ENCODE measurements at regions not wholly inside any gene's neighbourhood (a gene's known extent, or its start where the extent isn't known, plus 50 kb on each side); places are given as distances from the start of the nearest gene placed in this dataset.

DNA sequence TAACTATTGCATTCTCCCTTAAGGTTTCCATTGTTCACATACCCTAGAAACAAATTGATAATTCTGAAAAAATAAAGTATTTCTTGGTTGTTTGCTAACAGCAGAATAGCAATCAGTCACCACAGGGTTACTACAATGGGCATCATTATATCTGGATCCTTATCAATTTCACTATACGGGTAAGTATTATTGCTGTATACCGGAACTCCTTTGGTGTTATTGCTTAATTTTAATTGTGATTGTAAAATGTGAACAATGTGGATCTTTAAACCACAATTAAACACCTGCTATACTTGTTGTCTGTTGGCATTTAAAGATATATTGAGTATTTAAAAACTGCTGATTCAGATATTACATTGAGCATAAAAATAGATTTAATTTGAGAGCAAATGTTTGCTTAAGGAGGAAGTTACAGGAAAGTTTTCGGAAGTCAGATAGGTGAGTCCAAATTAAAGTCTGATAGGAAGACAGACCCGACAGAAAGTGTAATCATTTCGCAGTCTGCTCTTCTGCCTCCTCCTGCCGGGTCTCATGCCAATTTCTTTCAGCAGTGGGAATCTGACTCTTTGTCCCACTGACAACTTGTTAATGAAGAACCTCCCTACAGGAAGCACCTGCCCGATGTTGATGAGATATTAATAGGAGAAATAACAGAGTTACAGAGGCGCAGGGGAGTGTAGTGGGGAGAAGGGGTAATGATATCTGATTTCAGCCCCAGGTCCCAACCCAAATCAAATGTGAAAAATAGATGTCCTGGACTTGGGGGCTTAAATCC, 169.7 kb upstream of the TBC1D5 start:
- no peak overlapping the region for H3K9ac ChIP-seq (ENCODE audit: low read length)
- H3K36me3 Mint-ChIP-seq (ENCODE audit: low read depth, unreplicated experiment): no peaks in the 10 kb centered on the region
- H3K9me3 Mint-ChIP-seq (ENCODE audit: unreplicated experiment): peaks cover 2% of the 10 kb centered on the region
- H3K4me1 Mint-ChIP-seq (ENCODE audit: low read depth, unreplicated experiment): no peaks in the 10 kb centered on the region
- H3K27ac Mint-ChIP-seq (ENCODE audit: unreplicated experiment): no peak overlapping the region
- H3K9me3 ChIP-seq (ENCODE audit: insufficient read depth, low read depth, low read length): no peaks in the 10 kb centered on the region
- no peak overlapping the region for H2AFZ ChIP-seq (ENCODE audit: low read depth, low read length)
- H3K27ac ChIP-seq (ENCODE audit: low read depth, low read length): no peak overlapping the region
- no peaks in the 10 kb centered on the region for H3K4me1 ChIP-seq (ENCODE audit: insufficient read depth, low read length)
- H3K79me2 ChIP-seq (ENCODE audit: insufficient read depth, low read length): no peaks in the 10 kb centered on the region
- no peak for FAIRE-seq
- no peak overlapping the region for H3K4me3 Mint-ChIP-seq (ENCODE audit: unreplicated experiment)
- H3K36me3 ChIP-seq (ENCODE audit: insufficient read depth, low read length): no peaks in the 10 kb centered on the region
- H3K27me3 Mint-ChIP-seq (ENCODE audit: low read depth, unreplicated experiment): no peaks in the 10 kb centered on the region
- DNase-seq (ENCODE audit: low read depth): no peak
- H4K20me1 ChIP-seq (ENCODE audit: insufficient read depth, low read length): no peaks in the 10 kb centered on the region
- TF ChIP-seq, protein P1, sequence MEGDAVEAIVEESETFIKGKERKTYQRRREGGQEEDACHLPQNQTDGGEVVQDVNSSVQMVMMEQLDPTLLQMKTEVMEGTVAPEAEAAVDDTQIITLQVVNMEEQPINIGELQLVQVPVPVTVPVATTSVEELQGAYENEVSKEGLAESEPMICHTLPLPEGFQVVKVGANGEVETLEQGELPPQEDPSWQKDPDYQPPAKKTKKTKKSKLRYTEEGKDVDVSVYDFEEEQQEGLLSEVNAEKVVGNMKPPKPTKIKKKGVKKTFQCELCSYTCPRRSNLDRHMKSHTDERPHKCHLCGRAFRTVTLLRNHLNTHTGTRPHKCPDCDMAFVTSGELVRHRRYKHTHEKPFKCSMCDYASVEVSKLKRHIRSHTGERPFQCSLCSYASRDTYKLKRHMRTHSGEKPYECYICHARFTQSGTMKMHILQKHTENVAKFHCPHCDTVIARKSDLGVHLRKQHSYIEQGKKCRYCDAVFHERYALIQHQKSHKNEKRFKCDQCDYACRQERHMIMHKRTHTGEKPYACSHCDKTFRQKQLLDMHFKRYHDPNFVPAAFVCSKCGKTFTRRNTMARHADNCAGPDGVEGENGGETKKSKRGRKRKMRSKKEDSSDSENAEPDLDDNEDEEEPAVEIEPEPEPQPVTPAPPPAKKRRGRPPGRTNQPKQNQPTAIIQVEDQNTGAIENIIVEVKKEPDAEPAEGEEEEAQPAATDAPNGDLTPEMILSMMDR (IDR thresholded peaks at IDR 0.05; ENCODE audit: insufficient read depth, low read depth, low read length): no peak
- no peak for TF ChIP-seq EZH2 (IDR thresholded peaks at IDR 0.05; ENCODE audit: insufficient read depth, low read length)
- H3K4me2 ChIP-seq (ENCODE audit: low read length): no peak overlapping the region
- no peak overlapping the region for H3K4me3 ChIP-seq (ENCODE audit: insufficient read depth, low read depth, low read length)
- H3K27me3 ChIP-seq (ENCODE audit: insufficient read depth, low read length): peaks cover 4% of the 10 kb centered on the region

- TF ChIP-seq, protein P1 (IDR thresholded peaks at IDR 0.05; ENCODE audit: insufficient read depth, low read depth, low read length): no peak
- no peak for TF ChIP-seq EZH2 (IDR thresholded peaks at IDR 0.05; ENCODE audit: insufficient read depth, low read length)
- H3K36me3 ChIP-seq (ENCODE audit: insufficient read depth, low read length): no peaks in the 10 kb centered on the region
- H3K27ac Mint-ChIP-seq (ENCODE audit: unreplicated experiment): no peak overlapping the region
- DNase-seq (ENCODE audit: low read depth): no peak
- FAIRE-seq: no peak
- no peaks in the 10 kb centered on the region for H3K79me2 ChIP-seq (ENCODE audit: insufficient read depth, low read length)
- no peak overlapping the region for H2AFZ ChIP-seq (ENCODE audit: low read depth, low read length)
- no peaks in the 10 kb centered on the region for H4K20me1 ChIP-seq (ENCODE audit: insufficient read depth, low read length)
- no peaks in the 10 kb centered on the region for H3K4me1 ChIP-seq (ENCODE audit: insufficient read depth, low read length)
- H3K4me3 ChIP-seq (ENCODE audit: insufficient read depth, low read depth, low read length): no peak overlapping the region
- no peak overlapping the region for H3K9ac ChIP-seq (ENCODE audit: low read length)
- H3K4me3 Mint-ChIP-seq (ENCODE audit: unreplicated experiment): no peak overlapping the region
- no peak overlapping the region for H3K4me2 ChIP-seq (ENCODE audit: low read length)
- H3K27me3 ChIP-seq (ENCODE audit: insufficient read depth, low read length): peaks cover 4% of the 10 kb centered on the region
- H3K9me3 ChIP-seq (ENCODE audit: insufficient read depth, low read depth, low read length): no peaks in the 10 kb centered on the region
- peaks cover 2% of the 10 kb centered on the region for H3K9me3 Mint-ChIP-seq (ENCODE audit: unreplicated experiment)
- H3K27ac ChIP-seq (ENCODE audit: low read depth, low read length): no peak overlapping the region
- H3K27me3 Mint-ChIP-seq (ENCODE audit: low read depth, unreplicated experiment): no peaks in the 10 kb centered on the region
- H3K4me1 Mint-ChIP-seq (ENCODE audit: low read depth, unreplicated experiment): no peaks in the 10 kb centered on the region
- no peaks in the 10 kb centered on the region for H3K36me3 Mint-ChIP-seq (ENCODE audit: low read depth, unreplicated experiment)
Measured at GRCh38 chr3:17910922-17911321, 168.5 kb upstream of the TBC1D5 start.

DNA sequence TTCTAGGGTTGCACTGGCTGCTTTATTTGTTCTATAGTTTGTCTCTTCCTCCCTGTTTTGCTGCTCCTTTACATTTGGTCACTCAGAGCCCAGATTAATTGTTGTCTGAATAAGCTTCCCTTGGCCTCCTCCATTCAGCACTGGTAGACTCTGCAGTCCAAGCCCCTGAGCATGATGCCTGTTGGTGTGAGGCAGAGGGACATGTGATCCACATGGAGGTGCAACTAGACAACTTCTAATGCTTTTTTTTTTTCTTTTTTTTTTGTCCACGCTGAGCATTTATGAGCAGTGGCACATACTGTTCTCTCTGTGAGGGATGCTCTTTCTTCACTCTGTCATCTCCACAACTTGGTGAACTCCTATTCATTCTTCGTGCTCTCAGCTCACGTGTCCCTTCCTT, 167.3 kb upstream of the TBC1D5 start:
- FAIRE-seq: no peak
- no peak overlapping the region for H3K4me3 ChIP-seq (ENCODE audit: insufficient read depth, low read depth, low read length)
- H4K20me1 ChIP-seq (ENCODE audit: insufficient read depth, low read length): no peaks in the 10 kb centered on the region
- Mint-ChIP-seq H3K9me3 (ENCODE audit: unreplicated experiment) (no peaks in the 10 kb centered on the region), H3K27me3 (ENCODE audit: low read depth, unreplicated experiment) (no peaks in the 10 kb centered on the region), H3K36me3 (ENCODE audit: low read depth, unreplicated experiment) (no peaks in the 10 kb centered on the region), H3K4me3 (ENCODE audit: unreplicated experiment) (no peak overlapping the region), H3K4me1 (ENCODE audit: low read depth, unreplicated experiment) (no peaks in the 10 kb centered on the region), H3K27ac (ENCODE audit: unreplicated experiment) (no peak overlapping the region)
- DNase-seq (ENCODE audit: low read depth): no peak
- no peaks in the 10 kb centered on the region for H3K79me2 ChIP-seq (ENCODE audit: insufficient read depth, low read length)
- no peaks in the 10 kb centered on the region for H3K36me3 ChIP-seq (ENCODE audit: insufficient read depth, low read length)
- H3K27ac ChIP-seq (ENCODE audit: low read depth, low read length): no peak overlapping the region
- H3K4me2 ChIP-seq (ENCODE audit: low read length): no peak overlapping the region
- H3K9ac ChIP-seq (ENCODE audit: low read length): no peak overlapping the region
- H3K4me1 ChIP-seq (ENCODE audit: insufficient read depth, low read length): no peaks in the 10 kb centered on the region
- H3K9me3 ChIP-seq (ENCODE audit: insufficient read depth, low read depth, low read length): no peaks in the 10 kb centered on the region
- peaks cover 4% of the 10 kb centered on the region for H3K27me3 ChIP-seq (ENCODE audit: insufficient read depth, low read length)
- no peak overlapping the region for H2AFZ ChIP-seq (ENCODE audit: low read depth, low read length)
- no peak for TF ChIP-seq EZH2 (IDR thresholded peaks at IDR 0.05; ENCODE audit: insufficient read depth, low read length)
- TF ChIP-seq, protein P1 (IDR thresholded peaks at IDR 0.05; ENCODE audit: insufficient read depth, low read depth, low read length): no peak

Data from astrocyte (in vitro differentiated cells and primary cell).